NCI-H2171 treated with DMSO at 0.1 percent for 48 hours (cell line): ENCODE measurements at regions not wholly inside any gene's neighbourhood (a gene's known extent, or its start where the extent isn't known, plus 50 kb on each side); places are given as distances from the start of the nearest gene placed in this dataset.

ENCODE experiments used
- DNase-seq: peaks from one replicate; lab custom pipeline; 2025; lab: John Stamatoyannopoulos, UW

DNA sequence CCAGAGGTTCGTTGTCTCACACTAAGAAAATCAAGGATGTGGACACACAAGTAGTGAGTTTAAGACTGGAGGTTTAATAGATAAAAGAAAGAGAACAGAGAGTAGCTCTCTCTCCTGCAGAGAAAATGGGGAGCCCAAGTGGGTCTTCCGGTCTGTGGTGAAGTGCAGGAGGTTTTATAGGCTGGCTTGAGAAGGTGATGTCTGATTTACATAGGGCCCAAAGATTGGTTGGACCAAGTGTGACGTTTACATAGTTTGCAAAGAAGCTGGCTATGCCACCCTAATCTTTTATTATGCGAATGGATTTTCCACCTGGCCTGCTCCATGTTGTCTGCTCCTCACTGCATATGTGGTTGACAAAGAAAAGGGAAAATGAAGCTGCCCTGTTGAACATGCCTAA lies 430.4 kb upstream of the TRIB2 start:
- no peak for DNase-seq

DNA sequence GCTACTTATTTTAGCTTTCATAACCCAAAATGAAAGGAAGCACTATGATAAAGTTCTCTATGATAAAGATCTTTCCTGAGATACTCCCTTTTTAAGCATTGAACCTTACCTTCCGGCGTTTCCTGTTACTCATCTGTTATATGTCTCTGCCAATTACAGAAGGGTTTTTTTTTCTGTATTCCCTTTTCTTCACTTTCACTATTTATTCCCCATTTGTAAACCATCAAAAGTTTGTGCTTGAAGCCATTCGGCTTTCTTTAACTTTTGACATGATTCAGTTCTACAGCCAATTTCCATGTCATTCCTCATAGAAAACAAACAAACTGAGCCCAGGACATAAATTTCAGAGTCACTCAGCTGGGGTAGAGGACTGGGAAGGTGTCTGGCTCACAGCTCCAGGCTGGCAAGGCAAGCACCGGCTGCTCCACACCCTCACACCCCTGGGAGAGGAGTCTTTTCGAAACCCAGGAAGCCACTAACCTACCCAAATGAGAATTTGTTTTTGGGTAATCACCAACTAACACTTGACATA lies 429.4 kb upstream of the TRIB2 start:
- no peak for DNase-seq

DNA sequence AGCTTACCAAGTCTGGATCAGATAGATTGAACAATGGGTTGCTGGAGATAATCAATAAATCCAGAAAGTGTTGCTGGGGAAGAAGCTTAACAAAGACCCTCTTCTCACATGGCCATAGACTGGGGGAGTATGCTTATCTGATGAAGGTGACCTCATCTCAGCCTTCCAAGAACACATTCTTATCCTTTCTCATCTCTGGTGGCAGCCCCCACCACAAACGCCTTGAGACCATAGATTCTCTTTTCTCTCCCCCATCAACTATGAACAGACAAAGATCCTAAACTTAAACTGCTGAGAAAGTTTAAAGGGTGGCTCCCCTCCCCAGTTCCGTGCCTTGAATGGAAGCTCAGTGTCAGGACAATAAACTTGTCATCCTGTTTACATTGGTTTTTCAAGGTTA lies 428.7 kb upstream of the TRIB2 start:
- no peak for DNase-seq

DNA sequence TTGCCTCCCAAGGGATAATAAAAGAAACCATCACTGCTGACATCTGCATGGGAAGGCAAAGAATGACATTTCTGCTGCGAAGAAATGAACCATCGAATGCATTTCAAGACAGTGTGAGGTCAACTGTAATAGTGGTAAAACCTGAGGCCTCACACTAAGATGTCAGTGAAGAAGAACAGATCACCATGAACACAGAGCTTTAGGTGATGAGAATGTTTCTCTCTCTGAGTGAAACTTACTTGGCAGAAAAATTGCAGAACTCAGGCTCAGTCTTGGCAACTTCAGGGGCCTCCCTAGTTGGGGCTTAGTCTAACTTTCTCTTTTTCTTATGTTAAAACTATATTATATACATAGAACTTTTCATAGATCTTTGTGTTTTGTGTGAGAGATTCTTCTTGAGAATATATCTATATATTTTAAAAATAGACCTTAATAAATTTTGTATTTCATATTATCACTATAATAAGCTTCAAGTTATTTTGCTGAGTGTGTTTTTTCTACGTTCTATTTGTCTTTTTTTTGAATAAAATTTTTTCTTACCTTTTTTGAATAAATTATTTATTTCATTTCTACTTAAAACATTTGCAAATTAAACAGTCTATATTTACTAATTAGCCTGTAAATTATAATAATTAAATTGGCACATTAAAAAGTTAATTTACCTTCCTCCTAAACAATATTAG lies 427.5 kb upstream of the TRIB2 start:
- DNase-seq = no peak

DNA sequence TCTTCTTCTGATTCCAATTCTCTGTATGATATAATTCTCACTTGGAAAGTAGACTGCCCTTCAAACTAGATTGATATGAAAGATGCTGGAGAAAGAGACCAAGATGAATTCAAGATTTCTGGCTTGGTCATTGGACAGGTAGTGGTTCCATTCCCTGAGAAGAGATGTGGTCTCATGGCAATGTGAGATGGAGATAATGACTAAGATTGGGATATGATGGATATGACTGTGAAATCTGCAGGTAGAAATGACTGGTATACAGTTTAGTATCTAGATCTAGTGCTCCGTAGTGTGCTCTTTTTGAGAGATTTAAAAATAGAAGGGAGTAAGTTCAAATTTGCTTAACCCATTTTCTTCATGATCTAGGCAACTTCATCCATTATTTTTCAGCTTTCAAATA lies 425.4 kb upstream of the TRIB2 start:
- DNase-seq = no peak

DNA sequence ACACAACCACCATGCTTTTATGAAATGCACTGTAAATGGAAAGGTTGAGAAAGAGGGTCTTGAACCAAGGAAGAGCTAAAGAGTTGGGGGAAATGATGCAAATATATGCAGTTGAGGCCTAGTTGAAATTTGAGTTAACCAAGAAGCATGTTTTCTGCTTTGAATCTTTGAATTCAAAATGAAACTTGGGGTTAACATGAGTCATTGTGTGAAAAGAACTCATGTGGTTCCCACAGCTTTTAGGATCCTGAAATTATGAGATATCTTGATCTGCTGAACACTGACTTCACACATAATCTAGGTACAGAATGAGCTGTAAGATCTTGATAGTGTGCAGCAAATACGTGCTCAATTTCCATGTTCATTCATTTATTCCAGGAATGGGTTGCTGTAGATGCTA lies 422.9 kb upstream of the TRIB2 start:
- DNase-seq = no peak

DNA sequence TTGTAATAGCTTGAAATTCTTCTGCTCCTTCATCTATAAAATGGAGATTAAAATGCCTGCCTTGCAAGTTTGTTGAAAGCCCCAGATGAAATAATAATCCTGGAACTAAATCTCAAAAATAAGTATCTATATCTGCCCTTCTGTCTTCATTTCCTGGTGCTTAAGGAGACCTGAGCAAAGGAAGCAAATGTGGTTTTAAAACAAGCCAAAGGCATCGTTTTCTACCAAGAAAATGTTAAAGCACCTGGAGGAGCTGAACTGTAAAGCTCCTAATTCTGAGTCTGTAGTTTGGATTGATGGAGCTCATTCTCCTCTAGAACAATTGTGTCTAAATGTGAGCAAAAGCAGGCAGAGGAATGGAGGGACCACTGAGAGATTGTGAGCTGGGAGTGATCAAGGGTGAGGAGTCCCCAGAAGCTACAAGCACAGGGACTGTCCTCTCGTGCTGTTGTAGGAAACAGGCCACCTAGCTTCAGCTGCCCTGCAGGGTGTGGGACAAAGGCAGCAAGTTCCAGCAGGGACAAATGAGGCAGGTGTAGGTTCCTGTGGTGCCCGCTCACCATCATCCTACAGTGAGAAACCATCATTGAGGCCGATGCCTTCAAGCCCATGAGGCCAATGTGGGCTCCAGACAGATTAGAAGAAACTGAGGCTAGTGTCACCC lies 420.7 kb upstream of the TRIB2 start:
- no peak for DNase-seq

DNA sequence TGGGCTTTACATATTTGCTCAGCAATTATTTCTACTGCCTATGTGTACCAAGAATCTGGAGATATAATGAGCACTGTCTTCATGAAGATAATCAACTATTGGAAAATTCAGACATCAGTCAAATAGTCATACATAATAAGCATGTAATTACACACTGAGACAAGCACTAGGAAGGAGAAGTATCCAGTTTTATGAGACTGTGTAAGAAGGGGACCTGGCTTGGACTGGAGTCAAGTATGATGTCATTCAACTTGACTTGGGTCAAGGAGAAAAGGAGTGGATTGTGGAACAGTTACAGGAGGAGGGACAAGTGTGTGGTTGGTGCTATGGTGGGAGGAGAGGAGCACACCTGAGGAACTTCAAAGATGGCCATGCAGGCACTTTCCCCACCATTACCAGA lies 419.8 kb upstream of the TRIB2 start:
- DNase-seq = no peak

DNA sequence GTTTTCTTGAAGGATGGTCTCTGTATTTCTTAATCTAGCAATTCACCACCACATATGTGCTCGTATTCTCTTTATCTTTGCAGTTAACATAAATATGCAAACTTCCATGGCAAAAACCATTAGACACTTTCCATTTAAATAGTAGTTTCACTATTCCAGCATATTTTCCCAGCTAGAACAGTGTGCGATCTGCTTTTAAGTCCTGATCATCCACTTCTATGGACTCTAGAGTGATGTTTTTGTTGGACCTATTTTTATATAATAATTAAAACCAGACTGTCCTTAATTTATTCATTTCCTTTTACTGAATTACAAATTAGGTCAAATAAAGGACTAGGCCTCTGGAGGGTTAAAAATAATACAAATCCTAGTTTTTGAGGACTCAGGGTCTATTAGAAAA lies 418.4 kb upstream of the TRIB2 start:
- no peak for DNase-seq

DNA sequence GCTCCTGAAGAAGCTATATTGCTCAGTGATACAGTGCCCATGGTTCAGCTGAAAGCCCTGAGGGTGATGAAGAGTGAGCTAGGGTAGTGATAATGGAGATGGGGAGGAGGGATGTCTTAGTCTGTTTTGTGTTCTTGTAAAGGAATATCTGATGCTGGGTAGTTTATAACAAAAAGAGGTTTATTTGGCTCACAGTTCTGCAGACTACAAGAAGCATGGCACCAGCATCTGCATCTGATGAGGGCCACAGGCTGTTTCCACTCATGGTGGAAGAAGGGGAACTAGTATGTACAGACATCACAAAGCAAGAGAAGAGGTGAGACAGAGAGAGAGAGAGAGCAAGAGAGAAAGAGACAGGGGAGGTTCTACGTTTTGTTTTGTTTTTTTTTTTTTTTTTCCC lies 417.3 kb upstream of the TRIB2 start:
- DNase-seq = no peak

DNA sequence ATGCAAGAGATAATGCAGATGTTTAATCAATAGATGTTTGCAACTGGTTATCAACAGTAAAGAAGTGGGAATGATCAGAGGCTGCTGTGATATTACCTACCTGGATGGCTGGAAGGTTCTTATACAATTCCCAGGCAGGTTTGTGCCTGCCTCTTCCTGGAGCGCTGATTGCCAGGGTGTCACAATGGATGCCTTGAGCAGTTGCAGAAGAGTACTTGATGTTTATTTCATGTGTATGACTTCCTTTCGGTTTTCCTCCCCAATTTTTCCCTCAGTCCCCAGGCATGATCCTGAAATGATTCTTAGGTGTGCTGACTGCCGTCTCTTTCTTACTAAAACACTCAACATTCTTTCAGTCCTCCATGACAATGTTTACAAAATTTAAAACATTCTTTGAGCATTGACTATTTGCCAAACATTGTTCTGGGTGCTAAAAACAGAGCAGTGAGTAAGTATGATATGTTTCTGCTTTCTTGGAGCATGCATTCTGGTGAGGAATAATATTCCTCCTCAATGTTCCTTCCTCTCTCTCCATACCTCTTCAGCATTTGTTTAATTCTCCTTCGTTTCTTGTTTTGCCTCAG lies 416.6 kb upstream of the TRIB2 start:
- no peak for DNase-seq

DNA sequence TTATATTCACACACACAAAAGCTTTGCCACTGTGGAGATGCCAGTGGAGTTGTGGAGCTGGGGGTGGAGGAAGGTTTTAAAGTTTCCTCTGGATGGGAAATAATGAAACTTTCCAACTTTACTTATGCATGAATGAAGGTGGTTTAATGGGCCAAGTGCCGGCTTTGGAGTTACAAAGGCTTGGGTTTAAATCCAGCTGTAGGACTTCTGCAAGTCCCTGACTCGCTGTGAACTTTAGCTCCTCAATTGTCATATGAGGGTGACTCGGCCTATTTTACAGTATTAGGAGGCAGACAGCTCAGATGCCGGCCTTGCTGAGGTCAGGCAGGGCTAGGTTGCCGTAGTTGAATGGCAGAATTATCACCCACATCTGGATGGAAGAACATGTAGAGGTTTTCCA lies 415.8 kb upstream of the TRIB2 start:
- DNase-seq = no peak

DNA sequence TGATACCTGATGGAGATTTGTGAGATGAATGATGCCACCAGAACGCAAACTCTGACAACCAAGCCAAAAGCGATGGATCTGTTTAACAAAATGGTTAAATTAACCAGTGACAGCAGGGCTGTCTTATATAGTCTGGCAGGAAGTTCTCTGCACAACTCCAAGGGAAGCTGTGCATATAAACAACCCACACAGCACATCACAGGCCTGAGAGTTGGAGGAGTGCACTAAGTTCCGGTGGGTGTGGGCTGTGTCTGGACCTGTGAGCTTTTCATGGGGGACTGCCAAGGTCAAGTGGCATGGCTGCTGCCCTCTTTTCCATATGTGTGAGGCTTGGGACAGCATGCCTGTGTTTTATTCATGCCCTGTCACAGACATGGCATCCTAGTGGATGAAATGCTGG lies 414.6 kb upstream of the TRIB2 start:
- no peak for DNase-seq

DNA sequence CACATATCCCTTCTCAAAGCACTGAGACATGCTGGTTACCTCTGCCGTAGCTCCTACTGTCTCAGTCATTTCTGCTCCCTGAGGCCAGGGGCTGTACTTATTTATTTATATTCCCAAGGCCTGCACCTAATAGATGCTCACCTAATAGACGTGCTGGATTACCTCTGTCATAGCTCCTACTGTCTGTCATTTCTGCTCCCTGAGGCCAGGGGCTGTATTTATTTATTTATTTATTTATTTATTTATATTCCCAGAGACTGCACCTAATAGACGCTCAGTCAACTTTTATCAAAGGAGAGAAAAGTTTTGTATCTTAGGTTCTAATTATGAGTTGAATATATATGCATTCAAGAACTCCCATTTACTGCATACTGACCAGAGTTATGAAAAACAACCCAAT lies 414.0 kb upstream of the TRIB2 start:
- no peak for DNase-seq

DNA sequence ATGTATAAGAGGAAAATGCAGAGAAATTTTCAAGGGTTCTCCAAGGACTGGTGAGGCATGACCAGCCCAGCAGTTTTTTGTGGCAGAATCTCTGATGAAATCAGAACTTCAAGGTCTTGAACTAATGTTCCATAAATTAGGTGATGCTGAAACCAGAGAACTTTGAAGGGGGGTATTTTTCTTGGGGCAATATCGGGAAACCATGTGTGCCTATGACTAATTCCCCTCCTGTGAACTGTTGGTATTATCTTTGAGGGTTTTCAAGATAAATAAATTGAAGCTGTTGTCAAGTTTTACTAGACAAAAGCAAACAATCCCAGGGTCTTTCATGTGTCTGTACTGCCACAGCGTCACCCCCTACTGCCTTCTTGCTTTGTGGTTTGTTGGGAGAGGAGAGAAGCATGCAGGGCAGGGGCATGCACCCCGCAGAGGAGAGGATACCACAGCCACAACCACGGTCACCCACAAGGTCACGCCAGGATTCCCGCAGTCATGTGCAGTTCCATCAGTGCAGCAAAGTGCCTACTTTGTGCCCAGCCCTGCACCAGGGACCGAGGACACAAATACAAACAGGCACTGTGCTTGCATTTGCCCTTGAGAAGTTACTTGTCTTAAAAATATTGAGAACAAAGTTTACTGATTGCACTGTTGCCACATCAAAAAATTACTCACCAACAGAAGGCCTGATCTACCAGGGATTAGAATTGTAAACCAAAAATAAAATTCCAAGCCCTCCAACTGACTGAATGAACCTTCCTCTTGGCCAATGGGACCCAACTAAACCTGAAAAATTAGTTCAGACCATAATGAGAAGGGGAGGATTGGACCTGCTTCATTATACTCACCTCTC lies 413.3 kb upstream of the TRIB2 start:
- DNase-seq = no peak

DNA sequence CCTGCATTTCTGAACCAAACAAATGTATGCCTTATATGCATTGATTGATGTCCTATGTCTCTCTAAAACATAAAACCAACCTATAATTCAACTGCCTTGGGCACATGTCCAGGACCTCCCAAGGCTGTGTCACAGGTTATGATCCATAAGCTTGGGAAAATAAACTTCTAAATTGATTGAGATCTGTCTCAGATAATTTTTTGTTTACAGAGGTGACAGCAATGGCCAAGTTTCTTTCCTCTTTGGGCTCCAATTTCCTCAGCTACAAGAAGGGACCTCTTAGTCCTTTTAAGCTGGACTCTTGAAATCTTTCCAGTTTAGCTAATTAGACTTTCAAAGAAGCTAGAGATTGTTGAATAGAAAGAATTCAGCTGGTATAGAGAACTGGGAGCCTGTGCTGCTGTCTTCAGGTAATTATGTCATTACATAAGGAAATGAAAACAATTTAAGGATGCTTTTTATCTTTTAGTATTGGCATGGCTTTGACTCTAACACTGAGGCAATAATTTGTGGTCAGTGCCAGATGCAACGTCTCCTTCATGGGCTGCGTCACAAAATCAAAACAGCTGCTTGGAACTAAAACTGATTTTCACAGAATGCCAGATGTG lies 412.1 kb upstream of the TRIB2 start:
- no peak for DNase-seq

DNA sequence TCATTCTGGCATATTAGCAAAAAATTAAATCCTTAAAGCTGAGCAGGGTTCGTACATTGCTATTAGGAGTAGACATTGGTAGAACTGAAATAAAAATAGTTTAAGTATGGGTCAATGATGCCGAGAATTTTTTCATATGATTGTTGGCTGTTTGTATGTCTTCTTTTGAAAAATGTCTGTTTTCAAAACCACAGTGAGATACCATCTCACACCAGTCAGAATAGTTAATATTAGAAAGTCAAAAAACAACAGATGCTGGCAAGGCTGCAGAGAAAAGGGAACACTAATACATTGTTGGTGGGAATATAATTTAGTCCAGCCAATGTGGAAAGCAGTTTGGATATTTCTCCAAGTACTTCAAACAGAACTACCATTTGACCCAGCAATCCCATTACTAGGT lies 410.8 kb upstream of the TRIB2 start:
- DNase-seq = no peak

DNA sequence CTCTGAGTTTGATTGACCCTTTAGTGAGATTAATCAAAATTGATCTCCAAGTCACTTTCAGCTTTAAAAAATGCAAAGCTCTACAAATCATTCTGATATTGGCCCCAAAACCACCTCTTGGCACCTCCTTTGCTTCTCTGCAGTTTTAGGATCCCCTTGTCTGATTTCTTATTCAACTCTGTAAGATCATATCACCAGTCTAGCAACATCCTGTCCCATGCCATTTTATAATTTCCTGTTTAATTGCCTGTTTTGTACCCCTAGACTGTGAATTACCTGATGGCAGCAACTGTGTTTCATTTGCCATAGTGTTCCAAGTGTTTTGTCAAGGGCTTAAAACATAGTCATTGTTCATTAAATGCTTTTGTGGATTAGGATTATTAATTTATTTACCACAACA lies 406.3 kb upstream of the TRIB2 start:
- no peak for DNase-seq

DNA sequence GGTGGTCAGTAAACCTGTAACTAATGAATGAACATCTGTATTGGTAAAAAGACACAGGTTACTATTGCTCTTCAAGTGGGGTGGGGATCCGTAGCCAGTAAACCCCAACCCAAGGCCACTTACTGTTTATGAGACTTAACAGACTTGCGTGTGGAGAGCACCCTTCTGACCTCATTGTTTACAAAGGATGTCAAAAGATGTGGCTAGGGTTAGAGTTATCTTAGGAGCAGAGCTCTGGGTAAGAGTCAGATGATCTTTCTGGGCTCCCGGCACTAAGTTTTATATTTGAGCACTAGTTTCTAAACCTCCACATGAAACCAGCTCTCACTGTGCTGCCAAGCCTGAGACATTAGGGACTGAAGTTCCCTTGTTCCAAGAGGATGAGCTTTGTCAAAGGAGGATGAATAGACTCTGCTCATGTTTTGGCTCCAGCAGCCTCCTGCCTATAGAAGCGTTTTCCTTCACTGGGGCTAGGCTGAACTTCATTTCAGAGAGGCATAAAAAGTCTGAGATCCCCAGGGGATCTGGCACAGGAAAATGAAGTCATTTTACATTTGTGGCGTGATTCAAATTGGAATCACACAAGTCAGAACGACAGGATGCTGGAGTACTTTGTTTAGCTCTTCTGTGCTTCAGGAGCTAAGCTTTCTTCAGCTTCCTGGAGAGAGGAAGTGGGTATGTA lies 403.1 kb upstream of the TRIB2 start:
- no peak for DNase-seq

DNA sequence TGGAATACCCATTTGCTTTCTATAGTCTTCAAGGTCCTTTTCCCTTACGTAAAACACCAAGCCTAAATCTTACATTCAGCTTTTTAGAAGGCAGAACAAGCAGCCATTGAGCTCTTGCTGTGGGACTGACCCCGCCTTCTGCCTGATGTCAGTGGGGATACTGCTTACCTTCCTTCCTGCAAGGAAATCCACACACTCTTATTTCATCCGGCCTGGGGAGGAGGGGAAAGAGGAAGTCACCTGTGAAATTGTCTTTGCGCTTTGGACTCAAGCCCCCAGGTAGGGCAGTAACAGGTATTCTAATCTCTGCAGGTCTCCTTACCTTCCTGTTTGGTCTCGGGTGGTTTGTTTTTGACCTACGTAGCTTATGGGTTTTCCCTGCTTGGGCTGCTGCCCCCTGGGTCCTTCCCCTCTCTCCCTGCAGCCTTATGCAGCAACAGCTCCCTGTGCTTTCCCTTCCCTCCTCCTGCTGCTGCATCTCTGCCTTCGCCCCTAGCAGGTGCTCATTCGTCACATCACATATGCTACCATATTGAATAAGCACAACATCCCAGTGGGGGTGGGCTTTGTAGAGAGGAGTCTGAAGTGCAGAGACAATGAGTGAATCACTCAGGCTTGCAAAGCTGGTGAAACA lies 402.5 kb upstream of the TRIB2 start:
- peak; percentile 78 for DNase-seq

DNA sequence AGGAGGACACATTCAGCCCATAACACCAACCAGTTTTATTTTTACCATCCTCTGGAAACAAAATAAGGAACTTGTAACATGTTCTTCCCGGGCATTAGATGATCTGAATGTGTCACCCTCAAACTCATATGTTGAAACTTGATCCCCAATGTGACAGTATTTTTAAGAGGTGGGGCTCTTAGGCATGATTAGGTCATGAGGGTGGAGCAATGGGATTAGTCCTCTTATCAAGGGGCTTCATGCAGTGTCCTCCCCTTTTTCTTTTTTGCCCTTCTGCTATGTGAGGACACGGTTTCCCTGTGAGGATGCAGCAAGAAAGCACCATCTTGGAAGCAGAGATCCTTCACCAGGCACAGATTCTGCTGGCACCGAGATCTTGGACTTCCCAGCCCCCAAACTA lies 401.5 kb upstream of the TRIB2 start:
- no peak for DNase-seq
